Fibroblast of villous mesenchyme (primary cell): ENCODE measurements at regions not wholly inside any gene's neighbourhood (a gene's known extent, or its start where the extent isn't known, plus 50 kb on each side); places are given as distances from the start of the nearest gene placed in this dataset.

Experiments used
- DNase-seq: peaks from one replicate; pipeline ENCODE4 v3.0.0-alpha.2; 2010; ENCODE audit warnings: low read depth
- H3K4me3 ChIP-seq: 2 replicates; pipeline ENCODE4 v1.5.1; 2011; ENCODE audit warnings: low read depth, mild to moderate bottlenecking, low read length
- TF ChIP-seq, protein P1 (sequence below): IDR thresholded peaks from 2 replicates; pipeline ENCODE4 v1.5.1; 2012; ENCODE audit warnings: low read depth, mild to moderate bottlenecking, low read length; ENCODE audit not compliant: insufficient read depth

DNA sequence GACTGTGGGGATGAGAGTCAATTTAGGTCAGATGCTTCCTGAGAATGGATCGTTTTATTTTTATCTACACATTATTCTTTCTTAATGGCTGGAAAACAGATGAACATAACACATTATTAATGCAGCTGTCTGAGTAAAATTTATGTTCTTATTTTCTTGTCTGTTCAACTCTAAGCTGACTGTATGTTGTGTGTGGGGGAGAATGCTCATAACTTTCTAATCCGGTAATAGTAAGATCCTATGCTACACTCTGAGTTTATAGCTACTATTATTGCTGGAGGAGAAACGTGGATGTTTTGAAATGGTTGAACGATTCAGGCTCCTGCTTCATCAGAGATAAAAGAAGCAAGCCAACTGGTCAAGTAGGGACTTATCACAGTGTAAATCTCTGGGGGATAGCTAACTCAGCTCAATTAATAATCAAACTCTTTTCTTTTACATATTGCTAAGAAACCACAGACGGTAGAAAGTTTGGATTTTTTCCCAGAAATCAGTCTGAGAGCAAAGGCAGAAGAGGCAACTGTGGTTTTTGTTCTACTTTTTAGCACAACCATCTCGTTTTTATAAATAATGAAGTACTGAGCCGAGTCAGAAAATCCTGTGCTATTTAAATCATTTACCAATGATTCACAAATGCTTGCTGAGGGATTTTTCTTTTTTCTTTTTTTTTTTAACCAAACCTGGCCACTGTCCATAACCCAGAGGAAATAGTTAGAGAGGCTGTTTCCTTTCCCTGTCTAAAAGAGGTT, 265.0 kb upstream of the FAM174A start:
- DNase-seq = no peak
- TF ChIP-seq, protein P1, sequence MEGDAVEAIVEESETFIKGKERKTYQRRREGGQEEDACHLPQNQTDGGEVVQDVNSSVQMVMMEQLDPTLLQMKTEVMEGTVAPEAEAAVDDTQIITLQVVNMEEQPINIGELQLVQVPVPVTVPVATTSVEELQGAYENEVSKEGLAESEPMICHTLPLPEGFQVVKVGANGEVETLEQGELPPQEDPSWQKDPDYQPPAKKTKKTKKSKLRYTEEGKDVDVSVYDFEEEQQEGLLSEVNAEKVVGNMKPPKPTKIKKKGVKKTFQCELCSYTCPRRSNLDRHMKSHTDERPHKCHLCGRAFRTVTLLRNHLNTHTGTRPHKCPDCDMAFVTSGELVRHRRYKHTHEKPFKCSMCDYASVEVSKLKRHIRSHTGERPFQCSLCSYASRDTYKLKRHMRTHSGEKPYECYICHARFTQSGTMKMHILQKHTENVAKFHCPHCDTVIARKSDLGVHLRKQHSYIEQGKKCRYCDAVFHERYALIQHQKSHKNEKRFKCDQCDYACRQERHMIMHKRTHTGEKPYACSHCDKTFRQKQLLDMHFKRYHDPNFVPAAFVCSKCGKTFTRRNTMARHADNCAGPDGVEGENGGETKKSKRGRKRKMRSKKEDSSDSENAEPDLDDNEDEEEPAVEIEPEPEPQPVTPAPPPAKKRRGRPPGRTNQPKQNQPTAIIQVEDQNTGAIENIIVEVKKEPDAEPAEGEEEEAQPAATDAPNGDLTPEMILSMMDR = no peak
- H3K4me3 ChIP-seq = no peak overlapping the region

DNA sequence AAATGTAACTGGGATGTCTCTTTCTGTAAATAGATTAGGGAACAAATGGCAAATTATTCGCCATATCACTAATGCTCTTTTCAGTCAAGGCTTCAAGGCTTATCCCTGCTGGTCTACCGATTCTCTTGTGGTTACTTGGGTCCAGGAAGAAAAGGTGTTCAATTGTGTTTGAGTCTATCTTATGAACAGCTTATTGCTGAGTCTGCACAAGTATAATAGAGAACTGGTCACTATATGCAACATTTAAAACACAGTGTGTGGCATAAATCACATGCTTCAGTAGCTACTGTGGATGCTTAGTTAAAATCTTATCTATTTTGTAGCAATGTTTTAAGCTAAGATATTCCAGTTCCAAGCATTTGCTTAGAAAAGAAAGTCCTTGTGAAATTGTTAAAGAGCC, 274.2 kb upstream of the FAM174A start:
- no peak for DNase-seq
- H3K4me3 ChIP-seq = no peak overlapping the region
- TF ChIP-seq, protein P1 = no peak

DNA sequence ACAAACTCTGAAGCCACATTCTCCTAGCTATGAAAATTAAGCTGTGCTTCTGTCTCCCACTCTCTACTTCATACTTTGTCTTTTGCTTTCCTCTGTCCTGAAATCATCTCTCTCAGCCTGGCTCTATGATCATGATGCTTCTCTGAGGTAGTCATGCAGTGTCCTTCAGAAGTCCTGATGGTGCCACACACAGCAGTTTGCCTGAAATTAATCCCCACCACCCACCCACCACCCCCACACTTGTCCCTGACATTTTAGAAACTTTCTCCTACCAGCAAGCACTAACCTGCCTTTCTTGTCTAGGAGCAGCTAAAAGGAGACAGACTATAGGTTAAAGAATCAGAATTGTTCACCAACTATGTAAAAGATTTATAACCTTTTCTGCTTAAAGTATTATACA, 282.2 kb upstream of the FAM174A start:
- no peak for DNase-seq
- H3K4me3 ChIP-seq = no peak overlapping the region
- TF ChIP-seq, protein P1 = no peak

DNA sequence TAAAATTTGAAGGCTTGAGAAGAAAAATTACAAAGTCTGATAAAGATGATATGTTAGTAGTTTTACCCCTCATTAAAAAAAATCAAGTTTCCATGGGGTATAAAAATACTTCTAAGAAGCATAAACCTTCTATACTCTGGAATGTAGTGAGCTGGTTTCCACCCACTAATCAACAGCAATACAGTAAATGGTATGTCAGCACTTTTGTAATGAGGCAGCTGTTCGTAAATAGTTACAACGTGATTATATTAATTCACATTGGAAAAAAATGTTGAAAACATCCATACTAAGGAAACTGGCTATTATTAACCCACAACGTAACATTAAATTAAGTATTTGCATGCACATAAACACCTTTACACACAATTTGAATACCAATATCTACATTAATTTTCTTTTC, 283.1 kb upstream of the FAM174A start:
- H3K4me3 ChIP-seq = no peak overlapping the region
- no peak for DNase-seq
- TF ChIP-seq, protein P1 = no peak

DNA sequence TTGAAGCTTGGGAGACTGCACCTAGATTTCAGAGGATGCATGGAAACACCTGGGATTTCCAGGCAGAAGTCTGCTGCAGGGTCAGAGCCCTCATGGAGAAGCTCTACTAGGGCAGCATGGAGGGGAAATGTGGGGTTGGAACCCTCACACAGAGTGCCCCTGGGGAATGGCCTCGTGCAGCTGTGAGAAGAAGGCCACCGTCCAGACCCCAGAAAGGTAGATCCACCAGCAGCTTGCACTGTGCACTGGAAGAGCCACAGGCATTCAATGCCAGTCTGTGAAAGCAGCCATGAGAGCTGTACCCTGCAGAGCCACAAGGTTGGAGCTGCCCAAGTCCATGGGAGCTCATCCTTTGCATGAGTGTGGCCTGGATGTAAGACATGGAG, 285.3 kb upstream of the FAM174A start:
- TF ChIP-seq, protein P1 = no peak
- H3K4me3 ChIP-seq = no peak overlapping the region
- DNase-seq = no peak

DNA sequence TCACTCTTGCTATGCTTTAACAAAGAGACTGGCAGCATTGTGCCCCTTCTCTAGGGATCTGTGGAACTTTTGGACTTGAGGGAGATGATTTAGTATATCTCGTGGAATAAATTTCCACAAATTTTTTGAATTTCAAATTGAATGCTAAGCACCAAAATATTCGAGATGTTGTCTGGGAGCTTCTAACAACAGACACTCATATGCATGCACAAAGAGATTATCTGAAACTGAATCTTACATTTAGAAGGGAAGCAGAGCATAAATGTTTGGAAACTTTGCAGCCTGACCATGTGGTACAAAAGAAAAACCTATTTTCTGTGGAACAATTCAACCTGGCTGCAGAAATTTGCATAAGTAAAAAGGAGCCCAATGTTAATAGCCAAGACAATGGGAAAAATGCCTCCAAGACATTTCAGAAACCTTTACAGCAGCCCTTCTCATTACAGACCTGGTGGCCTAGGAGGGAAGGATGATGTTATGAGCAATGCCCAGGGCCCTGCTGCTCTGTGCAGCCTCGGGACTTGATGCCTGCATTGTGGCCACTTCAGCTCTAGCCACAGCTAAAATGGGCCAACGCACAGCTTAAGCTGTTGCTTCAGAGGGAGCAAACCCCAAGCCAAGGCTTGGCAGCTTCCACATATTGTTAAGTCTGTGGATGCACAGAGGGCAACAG, 285.8 kb upstream of the FAM174A start:
- no peak for DNase-seq
- TF ChIP-seq, protein P1 = no peak
- H3K4me3 ChIP-seq = no peak overlapping the region

DNA sequence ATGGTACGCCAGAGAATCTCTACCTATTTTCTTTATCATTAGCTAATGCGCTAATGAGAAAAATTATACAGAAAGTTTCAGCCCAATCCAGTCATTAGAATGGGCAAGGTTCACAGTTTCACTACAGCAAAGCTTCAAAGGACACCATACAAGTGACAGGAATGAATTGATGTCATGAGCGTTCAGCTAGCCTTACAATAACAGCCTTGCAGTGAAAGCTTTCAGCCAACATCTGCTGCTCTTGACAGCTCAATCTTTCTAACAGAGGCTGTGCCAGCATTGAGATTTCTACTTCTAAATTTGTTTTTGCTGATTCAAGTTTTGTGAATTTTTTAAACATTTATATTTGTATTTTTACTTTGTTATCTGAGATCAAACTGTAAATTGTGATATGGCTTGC, 302.4 kb upstream of the FAM174A start:
- no peak overlapping the region for H3K4me3 ChIP-seq
- no peak for DNase-seq
- TF ChIP-seq, protein P1 = no peak
